ENCODE measurements at regions not wholly inside any gene's neighbourhood (a gene's known extent, or its start where the extent isn't known, plus 50 kb on each side); places are given as distances from the start of the nearest gene placed in this dataset.

- no peaks in the 10 kb centered on the region for H3K36me3 ChIP-seq (ENCODE audit: control insufficient read depth in 5 of 5, insufficient read depth in 5 of 5, low read length in 5 of 5)
- no peak overlapping the region for H3K9ac ChIP-seq (ENCODE audit: low read length in 5 of 5)
- H3K27ac ChIP-seq (ENCODE audit: low read depth, low read length): no peak overlapping the region
- peaks cover 0 to 5% (median 3%) of the 10 kb centered on the region in 5 donors for H3K4me1 ChIP-seq (ENCODE audit: control insufficient read depth in 5 of 5, insufficient read depth in 5 of 5, low read length in 5 of 5)
- H3K4me3 ChIP-seq (ENCODE audit: low read depth in 1 of 5, low read length in 5 of 5): no peak overlapping the region
- H3K9me3 ChIP-seq (ENCODE audit: control insufficient read depth in 5 of 5, low read length in 5 of 5): no peaks in the 10 kb centered on the region
- peaks cover 0 to 5% (median 2%) of the 10 kb centered on the region in 5 donors for H3K27me3 ChIP-seq (ENCODE audit: control insufficient read depth in 5 of 5, insufficient read depth in 4 of 5, low read length in 5 of 5)
Measured at GRCh38 chr4:189049682-189050081, 891.0 kb upstream of the FRG1 start.

GRCh38 chr4:189050643-189051042, 890.0 kb upstream of the FRG1 start:
- no peak overlapping the region for H3K27ac ChIP-seq (ENCODE audit: low read depth, low read length)
- peaks cover 0 to 5% (median 2%) of the 10 kb centered on the region in 5 donors for H3K27me3 ChIP-seq (ENCODE audit: control insufficient read depth in 5 of 5, insufficient read depth in 4 of 5, low read length in 5 of 5)
- no peaks in the 10 kb centered on the region for H3K36me3 ChIP-seq (ENCODE audit: control insufficient read depth in 5 of 5, insufficient read depth in 5 of 5, low read length in 5 of 5)
- H3K9me3 ChIP-seq (ENCODE audit: control insufficient read depth in 5 of 5, low read length in 5 of 5): no peaks in the 10 kb centered on the region
- H3K4me1 ChIP-seq (ENCODE audit: control insufficient read depth in 5 of 5, insufficient read depth in 5 of 5, low read length in 5 of 5): peaks cover 0 to 5% (median 3%) of the 10 kb centered on the region in 5 donors
- H3K9ac ChIP-seq (ENCODE audit: low read length in 5 of 5): peak overlapping the region in 1 of 5 donors; percentile 12
- peak overlapping the region; percentile 16 to 61 (median 38) for H3K4me3 ChIP-seq (ENCODE audit: low read depth in 1 of 5, low read length in 5 of 5)

- Histone ChIP-seq H3K27ac (ENCODE audit: low read depth, low read length) (no peak overlapping the region), H3K27me3 (ENCODE audit: control insufficient read depth in 5 of 5, insufficient read depth in 4 of 5, low read length in 5 of 5) (peaks cover 0 to 4% (median 0%) of the 10 kb centered on the region in 5 donors), H3K9ac (ENCODE audit: low read length in 5 of 5) (no peak overlapping the region), H3K36me3 (ENCODE audit: control insufficient read depth in 5 of 5, insufficient read depth in 5 of 5, low read length in 5 of 5) (no peaks in the 10 kb centered on the region), H3K9me3 (ENCODE audit: control insufficient read depth in 5 of 5, low read length in 5 of 5) (no peaks in the 10 kb centered on the region), H3K4me1 (ENCODE audit: control insufficient read depth in 5 of 5, insufficient read depth in 5 of 5, low read length in 5 of 5) (peaks cover 0 to 5% (median 3%) of the 10 kb centered on the region in 5 donors), H3K4me3 (ENCODE audit: low read depth in 1 of 5, low read length in 5 of 5) (no peak overlapping the region)
Measured at GRCh38 chr4:189053621-189054020, 887.1 kb upstream of the FRG1 start.

GRCh38 chr4:189060104-189060503, 880.6 kb upstream of the FRG1 start:
- H3K4me1 ChIP-seq (ENCODE audit: control insufficient read depth in 5 of 5, insufficient read depth in 5 of 5, low read length in 5 of 5): no peaks in the 10 kb centered on the region
- H3K9ac ChIP-seq (ENCODE audit: low read length in 5 of 5): no peak overlapping the region
- H3K36me3 ChIP-seq (ENCODE audit: control insufficient read depth in 5 of 5, insufficient read depth in 5 of 5, low read length in 5 of 5): no peaks in the 10 kb centered on the region
- H3K4me3 ChIP-seq (ENCODE audit: low read depth in 1 of 5, low read length in 5 of 5): no peak overlapping the region
- H3K9me3 ChIP-seq (ENCODE audit: control insufficient read depth in 5 of 5, low read length in 5 of 5): peaks cover 0 to 11% (median 6%) of the 10 kb centered on the region in 5 donors
- H3K27me3 ChIP-seq (ENCODE audit: control insufficient read depth in 5 of 5, insufficient read depth in 4 of 5, low read length in 5 of 5): peaks cover 0 to 3% (median 0%) of the 10 kb centered on the region in 5 donors
- no peak overlapping the region for H3K27ac ChIP-seq (ENCODE audit: low read depth, low read length)

GRCh38 chr4:189062047-189062820, 878.4 kb upstream of the FRG1 start:
- H3K36me3 ChIP-seq (ENCODE audit: control insufficient read depth in 5 of 5, insufficient read depth in 5 of 5, low read length in 5 of 5): no peaks in the 10 kb centered on the region
- H3K4me3 ChIP-seq (ENCODE audit: low read depth in 1 of 5, low read length in 5 of 5): no peak overlapping the region
- no peak overlapping the region for H3K27ac ChIP-seq (ENCODE audit: low read depth, low read length)
- H3K4me1 ChIP-seq (ENCODE audit: control insufficient read depth in 5 of 5, insufficient read depth in 5 of 5, low read length in 5 of 5): no peaks in the 10 kb centered on the region
- peaks cover 0 to 3% (median 0%) of the 10 kb centered on the region in 5 donors for H3K27me3 ChIP-seq (ENCODE audit: control insufficient read depth in 5 of 5, insufficient read depth in 4 of 5, low read length in 5 of 5)
- peaks cover 0 to 11% (median 6%) of the 10 kb centered on the region in 5 donors for H3K9me3 ChIP-seq (ENCODE audit: control insufficient read depth in 5 of 5, low read length in 5 of 5)
- no peak overlapping the region for H3K9ac ChIP-seq (ENCODE audit: low read length in 5 of 5)

- Histone ChIP-seq H3K27ac (ENCODE audit: low read depth, low read length) (no peak overlapping the region), H3K4me1 (ENCODE audit: control insufficient read depth in 5 of 5, insufficient read depth in 5 of 5, low read length in 5 of 5) (no peaks in the 10 kb centered on the region), H3K9me3 (ENCODE audit: control insufficient read depth in 5 of 5, low read length in 5 of 5) (no peaks in the 10 kb centered on the region), H3K36me3 (ENCODE audit: control insufficient read depth in 5 of 5, insufficient read depth in 5 of 5, low read length in 5 of 5) (no peaks in the 10 kb centered on the region), H3K27me3 (ENCODE audit: control insufficient read depth in 5 of 5, insufficient read depth in 4 of 5, low read length in 5 of 5) (peaks cover 0 to 3% (median 0%) of the 10 kb centered on the region in 5 donors), H3K4me3 (ENCODE audit: low read depth in 1 of 5, low read length in 5 of 5) (no peak overlapping the region), H3K9ac (ENCODE audit: low read length in 5 of 5) (no peak overlapping the region)
Measured at GRCh38 chr4:189069772-189070171, 870.9 kb upstream of the FRG1 start.

GRCh38 chr4:189071241-189071640, 869.4 kb upstream of the FRG1 start:
- H3K36me3 ChIP-seq (ENCODE audit: control insufficient read depth in 5 of 5, insufficient read depth in 5 of 5, low read length in 5 of 5): no peaks in the 10 kb centered on the region
- no peaks in the 10 kb centered on the region for H3K9me3 ChIP-seq (ENCODE audit: control insufficient read depth in 5 of 5, low read length in 5 of 5)
- H3K9ac ChIP-seq (ENCODE audit: low read length in 5 of 5): no peak overlapping the region
- H3K4me1 ChIP-seq (ENCODE audit: control insufficient read depth in 5 of 5, insufficient read depth in 5 of 5, low read length in 5 of 5): no peaks in the 10 kb centered on the region
- peaks cover 0 to 3% (median 0%) of the 10 kb centered on the region in 5 donors for H3K27me3 ChIP-seq (ENCODE audit: control insufficient read depth in 5 of 5, insufficient read depth in 4 of 5, low read length in 5 of 5)
- H3K27ac ChIP-seq (ENCODE audit: low read depth, low read length): no peak overlapping the region
- no peak overlapping the region for H3K4me3 ChIP-seq (ENCODE audit: low read depth in 1 of 5, low read length in 5 of 5)

- Histone ChIP-seq H3K9ac (ENCODE audit: low read length in 5 of 5) (no peak overlapping the region), H3K36me3 (ENCODE audit: control insufficient read depth in 5 of 5, insufficient read depth in 5 of 5, low read length in 5 of 5) (no peaks in the 10 kb centered on the region), H3K27ac (ENCODE audit: low read depth, low read length) (no peak overlapping the region), H3K27me3 (ENCODE audit: control insufficient read depth in 5 of 5, insufficient read depth in 4 of 5, low read length in 5 of 5) (peaks cover 0 to 3% (median 0%) of the 10 kb centered on the region in 5 donors), H3K4me3 (ENCODE audit: low read depth in 1 of 5, low read length in 5 of 5) (no peak overlapping the region), H3K4me1 (ENCODE audit: control insufficient read depth in 5 of 5, insufficient read depth in 5 of 5, low read length in 5 of 5) (no peaks in the 10 kb centered on the region), H3K9me3 (ENCODE audit: control insufficient read depth in 5 of 5, low read length in 5 of 5) (no peaks in the 10 kb centered on the region)
Measured at GRCh38 chr4:189073739-189074138, 866.9 kb upstream of the FRG1 start.

GRCh38 chr4:189081826-189082225, 858.8 kb upstream of the FRG1 start:
- Histone ChIP-seq H3K36me3 (ENCODE audit: control insufficient read depth in 5 of 5, insufficient read depth in 5 of 5, low read length in 5 of 5) (no peaks in the 10 kb centered on the region), H3K9ac (ENCODE audit: low read length in 5 of 5) (no peak overlapping the region), H3K4me1 (ENCODE audit: control insufficient read depth in 5 of 5, insufficient read depth in 5 of 5, low read length in 5 of 5) (no peaks in the 10 kb centered on the region), H3K4me3 (ENCODE audit: low read depth in 1 of 5, low read length in 5 of 5) (no peak overlapping the region), H3K27ac (ENCODE audit: low read depth, low read length) (no peak overlapping the region), H3K9me3 (ENCODE audit: control insufficient read depth in 5 of 5, low read length in 5 of 5) (no peaks in the 10 kb centered on the region), H3K27me3 (ENCODE audit: control insufficient read depth in 5 of 5, insufficient read depth in 4 of 5, low read length in 5 of 5) (no peaks in the 10 kb centered on the region)

GRCh38 chr4:189083769-189084168, 856.9 kb upstream of the FRG1 start:
- Histone ChIP-seq H3K27ac (ENCODE audit: low read depth, low read length) (no peak overlapping the region), H3K27me3 (ENCODE audit: control insufficient read depth in 5 of 5, insufficient read depth in 4 of 5, low read length in 5 of 5) (no peaks in the 10 kb centered on the region), H3K4me1 (ENCODE audit: control insufficient read depth in 5 of 5, insufficient read depth in 5 of 5, low read length in 5 of 5) (no peaks in the 10 kb centered on the region), H3K36me3 (ENCODE audit: control insufficient read depth in 5 of 5, insufficient read depth in 5 of 5, low read length in 5 of 5) (no peaks in the 10 kb centered on the region), H3K4me3 (ENCODE audit: low read depth in 1 of 5, low read length in 5 of 5) (no peak overlapping the region), H3K9me3 (ENCODE audit: control insufficient read depth in 5 of 5, low read length in 5 of 5) (no peaks in the 10 kb centered on the region), H3K9ac (ENCODE audit: low read length in 5 of 5) (no peak overlapping the region)

Measured in subcutaneous abdominal adipose tissue (tissue), 5 donors.